HCT116 (cell line): ENCODE measurements at regions not wholly inside any gene's neighbourhood (a gene's known extent, or its start where the extent isn't known, plus 50 kb on each side); places are given as distances from the start of the nearest gene placed in this dataset.

Experiments used
- ATAC-seq: fragments of 200-7000 bp; cut with Tn5 transposase; 2 replicates; pipeline ENCODE4 v1.9.1; 2020; ENCODE audit warnings: mild to moderate bottlenecking, moderate library complexity
- BruUV-seq: library from RNA; stranded (reverse); fragments of 400-500 nt; replicated peaks from 2 replicates; lab custom pipeline; 2021; lab: Mats Ljungman, UMichigan
- CTCF ChIA-PET: fragments of 300-600 bp; sonication (Branson Sonifier 250); formaldehyde crosslinking; loops from one replicate; lab custom pipeline; 2021; ENCODE audit warnings: antibody characterized with exemption; lab: Charles Lee
- POLR2A ChIA-PET: fragments of 300-600, 350-600 bp; sonication (Branson Sonifier 250); formaldehyde crosslinking; loops from one replicate; lab custom pipeline; 2021; ENCODE audit warnings: antibody characterized with exemption; lab: Charles Lee
- RAD21 ChIA-PET, 2 experiments: fragments of 300-600 bp; sonication (Branson Sonifier 250); formaldehyde crosslinking; loops; one replicate each; lab custom pipeline; 2023; ENCODE audit warnings: low total read pairs in 2 of 2; ENCODE audit not compliant: uncharacterized antibody in 2 of 2, unreplicated experiment in 2 of 2, low non-redundant PET in 1 of 2; lab: Charles Lee
- DNase-seq: peaks from one replicate; pipeline ENCODE4 v3.0.0-alpha.2; 2010; ENCODE audit warnings: low read depth, low spot score
- H2AFZ ChIP-seq: fragments of 200-600 bp; shearing (Covaris generic), sonication (generic); 2 replicates; pipeline ENCODE4 v1.6.1; 2017; ENCODE audit warnings: low read depth, mixed run types, mixed read lengths, antibody characterized with exemption, low read length; ENCODE audit not compliant: poor library complexity, severe bottlenecking
- H3K27ac ChIP-seq: 2 replicates; pipeline ENCODE4 v1.5.1; 2012; ENCODE audit warnings: low read depth, low read length
- H3K27me3 ChIP-seq: fragments of 200-600 bp; sonication (generic); 2 replicates; pipeline ENCODE4 v1.6.1; 2016; ENCODE audit warnings: mixed run types, low read length, mixed read lengths; ENCODE audit not compliant: insufficient read depth
- H3K36me3 ChIP-seq, 2 experiments: fragments of 200-500 bp in 1 of 2; fragments of 200-600 bp in 1 of 2; sonication (Bioruptor generic) in 1 of 2; sonication (generic) in 1 of 2; 2 replicates each; pipeline versions ENCODE4 v1.5.1 to v1.6.1; 2014 to 2016; ENCODE audit warnings: low read length in 2 of 2, inconsistent platforms in 1 of 2, mixed read lengths in 1 of 2, mixed run types in 1 of 2; ENCODE audit not compliant: insufficient read depth in 2 of 2, control insufficient read depth in 1 of 2
- H3K4me1 ChIP-seq, 2 experiments: fragments of 200-600 bp in 1 of 2; sonication (generic) in 1 of 2; 2 replicates each; pipeline versions ENCODE4 v1.5.1 to v1.6.1; 2012 to 2017; ENCODE audit warnings: low read length in 2 of 2, inconsistent platforms in 1 of 2, mild to moderate bottlenecking in 1 of 2, mixed read lengths in 1 of 2, mixed run types in 1 of 2, moderate library complexity in 1 of 2; ENCODE audit not compliant: insufficient read depth in 2 of 2, control insufficient read depth in 1 of 2
- H3K4me2 ChIP-seq: fragments of 200-600 bp; sonication (generic); 2 replicates; pipeline ENCODE4 v1.6.1; 2017; ENCODE audit warnings: mixed run types, low read length, mixed read lengths
- H3K4me3 ChIP-seq, 2 experiments: fragments of 200-600 bp in 1 of 2; sonication (generic) in 1 of 2; replicated peaks in 1 of 2; 2 replicates each; pipeline ENCODE4 v1.5.1; 2011 to 2016; ENCODE audit warnings: low read length in 2 of 2, control low read depth in 1 of 2, low read depth in 1 of 2, mild to moderate bottlenecking in 1 of 2, mixed read lengths in 1 of 2, mixed run types in 1 of 2
- H3K79me2 ChIP-seq: fragments of 200-600 bp; sonication (generic); 2 replicates; pipeline ENCODE4 v1.6.1; 2017; ENCODE audit warnings: mild to moderate bottlenecking, mixed run types, low read length, moderate library complexity, mixed read lengths; ENCODE audit not compliant: insufficient read depth
- H3K9ac ChIP-seq: fragments of 200-600 bp; sonication (generic); 2 replicates; pipeline ENCODE4 v1.6.1; 2016; ENCODE audit warnings: low read length, mixed read lengths
- H3K9me2 ChIP-seq: fragments of 200-600 bp; sonication (generic), shearing (Covaris generic); 2 replicates; pipeline ENCODE4 v1.6.1; 2017; ENCODE audit warnings: mixed run types, mild to moderate bottlenecking, moderate library complexity; ENCODE audit not compliant: insufficient read depth
- H3K9me3 ChIP-seq, 2 experiments: fragments of 200-500 bp in 1 of 2; fragments of 200-600 bp in 1 of 2; sonication (Bioruptor generic) in 1 of 2; sonication (generic) in 1 of 2; 2 replicates each; pipeline ENCODE4 v1.6.1; 2014 to 2017; ENCODE audit warnings: low read length in 2 of 2, mixed read lengths in 2 of 2, inconsistent platforms in 1 of 2, low read depth in 1 of 2, mild to moderate bottlenecking in 1 of 2, mixed run types in 1 of 2, moderate library complexity in 1 of 2; ENCODE audit not compliant: control insufficient read depth in 1 of 2, insufficient read depth in 1 of 2
- H4K20me1 ChIP-seq: fragments of 200-600 bp; sonication (generic), shearing (Covaris generic); 2 replicates; pipeline ENCODE4 v1.6.1; 2017; ENCODE audit warnings: mixed run types, mild to moderate bottlenecking, moderate library complexity; ENCODE audit not compliant: insufficient read depth
- EGR1 ChIP-seq: IDR thresholded peaks from 2 replicates; pipeline ENCODE4 v1.6.1; 2012; ENCODE audit warnings: low read depth
- EZH2phosphoT487 ChIP-seq: fragments of 200-600 bp; IDR thresholded peaks from 2 replicates; pipeline ENCODE4 v1.6.1; 2018; ENCODE audit warnings: antibody characterized with exemption, borderline replicate concordance
- FOSL1 ChIP-seq: IDR thresholded peaks from 2 replicates; pipeline ENCODE4 v1.6.1; 2012; ENCODE audit warnings: low read depth
- JUND ChIP-seq: IDR thresholded peaks from 2 replicates; pipeline ENCODE4 v1.6.1; 2012
- POLR2A ChIP-seq: IDR thresholded peaks from 2 replicates; pipeline ENCODE4 v1.7.0; 2011; ENCODE audit warnings: borderline replicate concordance; ENCODE audit not compliant: insufficient read depth, insufficient read length; ENCODE audit errors: extremely low read depth
- RAD21 ChIP-seq: IDR thresholded peaks from 2 replicates; pipeline ENCODE4 v1.6.1; 2012; ENCODE audit warnings: low read depth, mild to moderate bottlenecking
- SIN3A ChIP-seq: IDR thresholded peaks from 2 replicates; pipeline ENCODE4 v1.6.1; 2012; ENCODE audit warnings: low read depth
- SRF ChIP-seq: IDR thresholded peaks from 2 replicates; pipeline ENCODE4 v1.6.1; 2012; ENCODE audit warnings: low read depth
- ZNF274 ChIP-seq: fragments of 200-500 bp; sonication (Bioruptor generic); IDR thresholded peaks from 2 replicates; pipeline ENCODE4 v1.6.1; 2014; ENCODE audit warnings: mild to moderate bottlenecking, low read depth, low read length, inconsistent platforms
- intact Hi-C: fragments of 100-400 bp; cut with micrococcal nuclease; formaldehyde crosslinking; loops from 2 replicates; pipeline ENCODE4 v1.10.0; 2022
- TF ChIP-seq, protein P1 (sequence below): IDR thresholded peaks from 2 replicates; pipeline ENCODE4 v1.6.1; 2012
- TF ChIP-seq, protein P2 (sequence below): IDR thresholded peaks from 2 replicates; pipeline ENCODE4 v1.6.1; 2012; ENCODE audit warnings: low read depth
- TF ChIP-seq, protein P3 (sequence below): IDR thresholded peaks from 2 replicates; pipeline ENCODE4 v1.6.1; 2012
- TF ChIP-seq, protein P4 (sequence below), 3 experiments: fragments of 200-600 bp in 1 of 3; sonication (generic) in 1 of 3; IDR thresholded peaks in 2 of 3; conservative IDR thresholded peaks in 1 of 3; 2 replicates each; pipeline ENCODE4 v1.5.1; 2012 to 2017; ENCODE audit warnings: low read depth in 2 of 3, low read length in 2 of 3, antibody characterized with exemption in 1 of 3, borderline replicate concordance in 1 of 3, control low read depth in 1 of 3, mild to moderate bottlenecking in 1 of 3, mixed read lengths in 1 of 3, mixed run types in 1 of 3, moderate library complexity in 1 of 3; ENCODE audit not compliant: insufficient read depth in 1 of 3

DNA sequence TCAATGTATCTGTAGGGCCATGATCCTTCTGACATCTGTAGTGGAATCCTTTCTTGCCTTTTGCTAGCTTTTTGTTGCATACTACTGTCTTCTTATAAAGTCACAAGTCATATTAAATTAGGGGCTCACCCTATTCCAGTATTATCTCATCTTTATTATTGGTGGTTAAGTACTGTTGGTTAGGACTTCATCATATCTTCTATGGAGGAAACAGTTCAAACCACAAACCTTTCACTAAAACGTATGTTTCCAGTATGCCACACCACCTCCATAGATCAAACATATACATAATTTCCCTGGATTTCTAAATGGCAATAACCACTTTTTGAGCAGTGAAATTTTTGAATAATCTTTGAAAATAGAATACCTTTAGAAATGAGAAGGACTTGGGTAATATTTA, 62.8 kb upstream of the PCDH9 start:
- no peaks in the 10 kb centered on the region for H3K9me3 ChIP-seq
- TF ChIP-seq RAD21: no peak
- TF ChIP-seq SRF: no peak
- TF ChIP-seq, protein P1, sequence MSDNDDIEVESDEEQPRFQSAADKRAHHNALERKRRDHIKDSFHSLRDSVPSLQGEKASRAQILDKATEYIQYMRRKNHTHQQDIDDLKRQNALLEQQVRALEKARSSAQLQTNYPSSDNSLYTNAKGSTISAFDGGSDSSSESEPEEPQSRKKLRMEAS: no peak
- TF ChIP-seq EGR1: no peak
- TF ChIP-seq, protein P2, sequence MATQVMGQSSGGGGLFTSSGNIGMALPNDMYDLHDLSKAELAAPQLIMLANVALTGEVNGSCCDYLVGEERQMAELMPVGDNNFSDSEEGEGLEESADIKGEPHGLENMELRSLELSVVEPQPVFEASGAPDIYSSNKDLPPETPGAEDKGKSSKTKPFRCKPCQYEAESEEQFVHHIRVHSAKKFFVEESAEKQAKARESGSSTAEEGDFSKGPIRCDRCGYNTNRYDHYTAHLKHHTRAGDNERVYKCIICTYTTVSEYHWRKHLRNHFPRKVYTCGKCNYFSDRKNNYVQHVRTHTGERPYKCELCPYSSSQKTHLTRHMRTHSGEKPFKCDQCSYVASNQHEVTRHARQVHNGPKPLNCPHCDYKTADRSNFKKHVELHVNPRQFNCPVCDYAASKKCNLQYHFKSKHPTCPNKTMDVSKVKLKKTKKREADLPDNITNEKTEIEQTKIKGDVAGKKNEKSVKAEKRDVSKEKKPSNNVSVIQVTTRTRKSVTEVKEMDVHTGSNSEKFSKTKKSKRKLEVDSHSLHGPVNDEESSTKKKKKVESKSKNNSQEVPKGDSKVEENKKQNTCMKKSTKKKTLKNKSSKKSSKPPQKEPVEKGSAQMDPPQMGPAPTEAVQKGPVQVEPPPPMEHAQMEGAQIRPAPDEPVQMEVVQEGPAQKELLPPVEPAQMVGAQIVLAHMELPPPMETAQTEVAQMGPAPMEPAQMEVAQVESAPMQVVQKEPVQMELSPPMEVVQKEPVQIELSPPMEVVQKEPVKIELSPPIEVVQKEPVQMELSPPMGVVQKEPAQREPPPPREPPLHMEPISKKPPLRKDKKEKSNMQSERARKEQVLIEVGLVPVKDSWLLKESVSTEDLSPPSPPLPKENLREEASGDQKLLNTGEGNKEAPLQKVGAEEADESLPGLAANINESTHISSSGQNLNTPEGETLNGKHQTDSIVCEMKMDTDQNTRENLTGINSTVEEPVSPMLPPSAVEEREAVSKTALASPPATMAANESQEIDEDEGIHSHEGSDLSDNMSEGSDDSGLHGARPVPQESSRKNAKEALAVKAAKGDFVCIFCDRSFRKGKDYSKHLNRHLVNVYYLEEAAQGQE: no peak
- TF ChIP-seq EZH2phosphoT487: no peak
- no peak for TF ChIP-seq POLR2A
- no peak for TF ChIP-seq FOSL1
- TF ChIP-seq, protein P3, sequence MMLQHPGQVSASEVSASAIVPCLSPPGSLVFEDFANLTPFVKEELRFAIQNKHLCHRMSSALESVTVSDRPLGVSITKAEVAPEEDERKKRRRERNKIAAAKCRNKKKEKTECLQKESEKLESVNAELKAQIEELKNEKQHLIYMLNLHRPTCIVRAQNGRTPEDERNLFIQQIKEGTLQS: no peak
- no peak for TF ChIP-seq SIN3A
- no peak for TF ChIP-seq ZNF274
- TF ChIP-seq JUND: no peak
- TF ChIP-seq, protein P4, sequence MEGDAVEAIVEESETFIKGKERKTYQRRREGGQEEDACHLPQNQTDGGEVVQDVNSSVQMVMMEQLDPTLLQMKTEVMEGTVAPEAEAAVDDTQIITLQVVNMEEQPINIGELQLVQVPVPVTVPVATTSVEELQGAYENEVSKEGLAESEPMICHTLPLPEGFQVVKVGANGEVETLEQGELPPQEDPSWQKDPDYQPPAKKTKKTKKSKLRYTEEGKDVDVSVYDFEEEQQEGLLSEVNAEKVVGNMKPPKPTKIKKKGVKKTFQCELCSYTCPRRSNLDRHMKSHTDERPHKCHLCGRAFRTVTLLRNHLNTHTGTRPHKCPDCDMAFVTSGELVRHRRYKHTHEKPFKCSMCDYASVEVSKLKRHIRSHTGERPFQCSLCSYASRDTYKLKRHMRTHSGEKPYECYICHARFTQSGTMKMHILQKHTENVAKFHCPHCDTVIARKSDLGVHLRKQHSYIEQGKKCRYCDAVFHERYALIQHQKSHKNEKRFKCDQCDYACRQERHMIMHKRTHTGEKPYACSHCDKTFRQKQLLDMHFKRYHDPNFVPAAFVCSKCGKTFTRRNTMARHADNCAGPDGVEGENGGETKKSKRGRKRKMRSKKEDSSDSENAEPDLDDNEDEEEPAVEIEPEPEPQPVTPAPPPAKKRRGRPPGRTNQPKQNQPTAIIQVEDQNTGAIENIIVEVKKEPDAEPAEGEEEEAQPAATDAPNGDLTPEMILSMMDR (IDR thresholded peaks at IDR 0.05 in 2 of 3, conservative IDR thresholded peaks at IDR 0.05 in 1 of 3; ENCODE audit: borderline replicate concordance in 1 of 3, insufficient read depth in 1 of 3, low read depth in 2 of 3, low read length in 2 of 3): no peak
- no TSS peak for BruUV-seq

More for the DNA sequence above, 62.8 kb upstream of the PCDH9 start:
- ChIA-PET RAD21 (no interaction called here), CTCF (no interaction called here), POLR2A (no interaction called here)
- Histone ChIP-seq H2AFZ (no peak overlapping the region), H3K4me2 (no peak overlapping the region), H3K36me3 (no peaks in the 10 kb centered on the region), H3K27ac (no peak overlapping the region), H3K4me1 (no peaks in the 10 kb centered on the region), H3K4me3 (no peak overlapping the region), H3K9ac (no peak overlapping the region), H3K9me2 (no peaks in the 10 kb centered on the region), H3K79me2 (no peaks in the 10 kb centered on the region), H4K20me1 (no peaks in the 10 kb centered on the region), H3K27me3 (no peaks in the 10 kb centered on the region)
- no peak for DNase-seq
- no peak for ATAC-seq
- intact Hi-C loops: no loop called here
